ENCODE measurements at regions not wholly inside any gene's neighbourhood (a gene's known extent, or its start where the extent isn't known, plus 50 kb on each side); places are given as distances from the start of the nearest gene placed in this dataset.

DNA sequence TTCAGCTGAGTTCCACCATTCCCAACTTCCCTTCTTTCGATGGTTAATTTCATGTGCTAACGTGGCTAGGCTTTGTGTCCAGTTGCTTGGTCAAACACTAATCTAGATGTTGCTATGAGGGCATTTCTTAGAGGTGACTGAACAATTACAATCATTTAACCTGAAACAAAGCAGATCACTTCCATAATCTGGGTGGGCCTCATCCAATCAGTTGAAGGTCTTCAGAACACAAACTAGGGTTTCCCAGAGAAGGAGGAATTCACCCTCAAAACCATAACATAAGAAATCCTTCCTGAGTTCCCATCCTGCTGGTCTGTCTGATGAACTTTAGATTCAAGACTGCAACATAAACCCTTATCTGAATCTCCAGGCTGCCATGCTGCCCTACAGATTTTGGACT, 2381.7 kb downstream of the MAT2B start:
- no peaks in the 10 kb centered on the region for H3K79me1 ChIP-seq (ENCODE audit: low read length)
- H2AK5ac ChIP-seq (ENCODE audit: low read length) = no peak overlapping the region
- H3K27me3 ChIP-seq (ENCODE audit: insufficient read depth, low read length) = no peaks in the 10 kb centered on the region
- H3K9me3 ChIP-seq (ENCODE audit: insufficient read depth, low read depth, low read length) = no peaks in the 10 kb centered on the region
- no peak overlapping the region for H3K9ac ChIP-seq (ENCODE audit: low read length)
- H3K4me3 ChIP-seq (ENCODE audit: low read depth, low read length) = no peak overlapping the region
- no CpG with 5 or more reads among the region's 2 CpGs for WGBS (ENCODE audit: extremely low coverage, insufficient coverage, insufficient read length)
- DNase-seq = no peak
- H2AFZ ChIP-seq (ENCODE audit: insufficient read depth, low read length, poor library complexity) = no peak overlapping the region
- no peak overlapping the region for H3K27ac ChIP-seq (ENCODE audit: low read depth, low read length)
- no peak overlapping the region for H3K4ac ChIP-seq (ENCODE audit: low read depth, low read length)
- H2BK5ac ChIP-seq (ENCODE audit: low read depth, low read length, poor library complexity) = no peak overlapping the region
- H4K91ac ChIP-seq (ENCODE audit: low read depth, low read length) = no peak overlapping the region
- no peak overlapping the region for H2BK120ac ChIP-seq (ENCODE audit: insufficient read depth, low read length, poor library complexity)
- H3K14ac ChIP-seq (ENCODE audit: low read length) = no peak overlapping the region
- H3K36me3 ChIP-seq (ENCODE audit: control insufficient read depth in 1 of 2, insufficient read depth in 2 of 2, low read length in 2 of 2) = no peaks in the 10 kb centered on the region
- no peaks in the 10 kb centered on the region for H3K79me2 ChIP-seq (ENCODE audit: control insufficient read depth, insufficient read depth, low read length, poor library complexity)
- no peak overlapping the region for H3K18ac ChIP-seq (ENCODE audit: low read length)
- H3K4me1 ChIP-seq (ENCODE audit: control insufficient read depth in 1 of 2, insufficient read depth in 2 of 2, low read length in 2 of 2) = no peaks in the 10 kb centered on the region
- H4K8ac ChIP-seq (ENCODE audit: low read depth, low read length) = no peak overlapping the region
- H2BK12ac ChIP-seq (ENCODE audit: low read length) = no peak overlapping the region
- H3K4me2 ChIP-seq (ENCODE audit: low read length) = no peak overlapping the region
- H4K12ac ChIP-seq (ENCODE audit: low read depth, low read length) = no peak overlapping the region
- no peak overlapping the region for H3K23ac ChIP-seq (ENCODE audit: low read length)

DNA sequence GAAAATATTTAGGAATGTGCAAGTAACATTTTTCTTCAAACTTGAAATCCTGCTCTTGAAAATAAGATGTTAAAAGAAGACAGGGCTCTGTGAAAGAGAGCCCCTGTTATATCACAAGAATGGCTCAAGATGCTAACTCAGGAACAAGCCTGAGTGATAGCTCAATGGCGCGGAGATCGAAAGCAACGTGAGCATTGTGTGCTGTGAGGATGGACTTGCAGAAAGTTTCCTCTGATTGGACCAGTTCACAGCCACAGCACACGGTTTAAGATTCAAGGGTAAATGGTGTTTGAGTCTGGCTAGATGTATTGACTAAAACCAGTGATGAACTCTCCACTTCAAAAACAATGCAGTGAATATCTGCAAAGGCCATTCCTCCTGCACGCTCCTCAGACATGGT, 2387.0 kb downstream of the MAT2B start:
- Histone ChIP-seq H3K18ac (ENCODE audit: low read length) (no peak overlapping the region), H2BK12ac (ENCODE audit: low read length) (no peak overlapping the region), H3K14ac (ENCODE audit: low read length) (no peak overlapping the region), H4K91ac (ENCODE audit: low read depth, low read length) (no peak overlapping the region), H2BK5ac (ENCODE audit: low read depth, low read length, poor library complexity) (no peak overlapping the region), H4K12ac (ENCODE audit: low read depth, low read length) (no peak overlapping the region), H3K9ac (ENCODE audit: low read length) (no peak overlapping the region), H3K4me1 (ENCODE audit: control insufficient read depth in 1 of 2, insufficient read depth in 2 of 2, low read length in 2 of 2) (no peaks in the 10 kb centered on the region), H3K4me3 (ENCODE audit: low read depth, low read length) (no peak overlapping the region), H3K79me2 (ENCODE audit: control insufficient read depth, insufficient read depth, low read length, poor library complexity) (no peaks in the 10 kb centered on the region), H3K9me3 (ENCODE audit: insufficient read depth, low read depth, low read length) (no peaks in the 10 kb centered on the region), H3K23ac (ENCODE audit: low read length) (no peak overlapping the region), H3K79me1 (ENCODE audit: low read length) (no peaks in the 10 kb centered on the region), H4K8ac (ENCODE audit: low read depth, low read length) (no peak overlapping the region), H3K27me3 (ENCODE audit: insufficient read depth, low read length) (no peaks in the 10 kb centered on the region), H2AFZ (ENCODE audit: insufficient read depth, low read length, poor library complexity) (no peak overlapping the region), H2AK5ac (ENCODE audit: low read length) (no peak overlapping the region), H3K36me3 (ENCODE audit: control insufficient read depth in 1 of 2, insufficient read depth in 2 of 2, low read length in 2 of 2) (no peaks in the 10 kb centered on the region), H2BK120ac (ENCODE audit: insufficient read depth, low read length, poor library complexity) (no peak overlapping the region), H3K4ac (ENCODE audit: low read depth, low read length) (no peak overlapping the region), H3K27ac (ENCODE audit: low read depth, low read length) (no peak overlapping the region), H3K4me2 (ENCODE audit: low read length) (no peak overlapping the region)
- WGBS (ENCODE audit: extremely low coverage, insufficient coverage, insufficient read length) = no CpG with 5 or more reads among the region's 6 CpGs
- no peak for DNase-seq

DNA sequence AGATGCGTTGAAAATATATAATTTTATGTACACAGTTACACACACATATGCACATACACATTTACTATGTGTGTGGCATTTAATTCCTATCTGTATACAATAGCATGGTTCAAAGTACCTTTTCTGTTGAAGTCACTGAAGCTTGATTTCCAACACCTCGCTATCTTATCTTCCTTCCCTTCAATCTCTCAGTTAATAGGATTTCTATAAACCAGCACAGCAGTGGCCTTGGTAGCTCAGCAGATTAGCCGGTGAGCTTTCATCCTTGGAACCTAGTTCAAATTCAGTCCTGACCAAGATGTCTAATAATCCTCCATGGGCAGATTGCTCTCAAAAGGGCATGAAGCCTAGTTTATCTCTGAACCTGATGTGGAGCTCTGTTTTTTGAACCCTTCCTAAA, 2389.5 kb downstream of the MAT2B start:
- no peak overlapping the region for H4K91ac ChIP-seq (ENCODE audit: low read depth, low read length)
- no peaks in the 10 kb centered on the region for H3K79me2 ChIP-seq (ENCODE audit: control insufficient read depth, insufficient read depth, low read length, poor library complexity)
- no peak overlapping the region for H2BK5ac ChIP-seq (ENCODE audit: low read depth, low read length, poor library complexity)
- H3K9ac ChIP-seq (ENCODE audit: low read length) = no peak overlapping the region
- H3K4me3 ChIP-seq (ENCODE audit: low read depth, low read length) = no peak overlapping the region
- no peak overlapping the region for H3K4ac ChIP-seq (ENCODE audit: low read depth, low read length)
- H2BK12ac ChIP-seq (ENCODE audit: low read length) = no peak overlapping the region
- no peak overlapping the region for H3K23ac ChIP-seq (ENCODE audit: low read length)
- no peaks in the 10 kb centered on the region for H3K4me1 ChIP-seq (ENCODE audit: control insufficient read depth in 1 of 2, insufficient read depth in 2 of 2, low read length in 2 of 2)
- H3K9me3 ChIP-seq (ENCODE audit: insufficient read depth, low read depth, low read length) = peaks cover 1% of the 10 kb centered on the region
- no peak overlapping the region for H2AK5ac ChIP-seq (ENCODE audit: low read length)
- H2BK120ac ChIP-seq (ENCODE audit: insufficient read depth, low read length, poor library complexity) = no peak overlapping the region
- no peak overlapping the region for H4K8ac ChIP-seq (ENCODE audit: low read depth, low read length)
- no peak for DNase-seq
- no peak overlapping the region for H2AFZ ChIP-seq (ENCODE audit: insufficient read depth, low read length, poor library complexity)
- H3K4me2 ChIP-seq (ENCODE audit: low read length) = no peak overlapping the region
- H3K27me3 ChIP-seq (ENCODE audit: insufficient read depth, low read length) = no peaks in the 10 kb centered on the region
- no peak overlapping the region for H4K12ac ChIP-seq (ENCODE audit: low read depth, low read length)
- H3K18ac ChIP-seq (ENCODE audit: low read length) = no peak overlapping the region
- H3K27ac ChIP-seq (ENCODE audit: low read depth, low read length) = no peak overlapping the region
- WGBS (ENCODE audit: extremely low coverage, insufficient coverage, insufficient read length) = no CpG with 5 or more reads among the region's 3 CpGs
- no peaks in the 10 kb centered on the region for H3K79me1 ChIP-seq (ENCODE audit: low read length)
- no peaks in the 10 kb centered on the region for H3K36me3 ChIP-seq (ENCODE audit: control insufficient read depth in 1 of 2, insufficient read depth in 2 of 2, low read length in 2 of 2)
- H3K14ac ChIP-seq (ENCODE audit: low read length) = no peak overlapping the region

DNA sequence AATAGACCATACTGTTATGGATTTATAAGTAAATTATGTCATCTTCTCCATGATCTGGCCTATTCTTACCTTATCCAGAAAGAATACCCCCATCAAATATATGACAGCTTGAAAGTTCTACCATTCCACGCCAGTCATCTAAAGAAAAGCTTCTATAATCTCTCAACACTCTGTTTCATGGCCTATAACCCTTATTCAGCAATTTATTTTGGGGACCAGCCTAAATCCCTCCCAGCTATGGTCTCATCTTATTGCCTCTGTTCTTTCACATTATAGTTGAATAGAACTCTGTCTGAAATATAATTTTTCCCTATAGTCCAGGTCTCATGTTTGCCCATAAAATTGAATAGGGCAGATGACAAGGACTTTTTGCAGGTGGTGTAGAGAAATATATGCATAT, 2387.6 kb upstream of the WWC1 start:
- Histone ChIP-seq H3K4me3 (ENCODE audit: low read depth, low read length) (no peak overlapping the region), H4K91ac (ENCODE audit: low read depth, low read length) (no peak overlapping the region), H2BK12ac (ENCODE audit: low read length) (no peak overlapping the region), H3K79me1 (ENCODE audit: low read length) (no peaks in the 10 kb centered on the region), H3K4ac (ENCODE audit: low read depth, low read length) (no peak overlapping the region), H2BK120ac (ENCODE audit: insufficient read depth, low read length, poor library complexity) (no peak overlapping the region), H3K27ac (ENCODE audit: low read depth, low read length) (no peak overlapping the region), H3K4me2 (ENCODE audit: low read length) (no peak overlapping the region), H3K36me3 (ENCODE audit: control insufficient read depth in 1 of 2, insufficient read depth in 2 of 2, low read length in 2 of 2) (no peaks in the 10 kb centered on the region), H2AK5ac (ENCODE audit: low read length) (no peak overlapping the region), H3K23ac (ENCODE audit: low read length) (no peak overlapping the region), H3K9ac (ENCODE audit: low read length) (no peak overlapping the region), H3K27me3 (ENCODE audit: insufficient read depth, low read length) (no peaks in the 10 kb centered on the region), H3K18ac (ENCODE audit: low read length) (no peak overlapping the region), H2AFZ (ENCODE audit: insufficient read depth, low read length, poor library complexity) (no peak overlapping the region), H3K14ac (ENCODE audit: low read length) (no peak overlapping the region), H2BK5ac (ENCODE audit: low read depth, low read length, poor library complexity) (no peak overlapping the region), H4K12ac (ENCODE audit: low read depth, low read length) (no peak overlapping the region), H3K79me2 (ENCODE audit: control insufficient read depth, insufficient read depth, low read length, poor library complexity) (no peaks in the 10 kb centered on the region), H3K4me1 (ENCODE audit: control insufficient read depth in 1 of 2, insufficient read depth in 2 of 2, low read length in 2 of 2) (no peaks in the 10 kb centered on the region), H4K8ac (ENCODE audit: low read depth, low read length) (no peak overlapping the region), H3K9me3 (ENCODE audit: insufficient read depth, low read depth, low read length) (peaks cover 1% of the 10 kb centered on the region)
- DNase-seq = no peak
- WGBS (ENCODE audit: extremely low coverage, insufficient coverage, insufficient read length) = no CpG with 5 or more reads among the region's 1 CpG

DNA sequence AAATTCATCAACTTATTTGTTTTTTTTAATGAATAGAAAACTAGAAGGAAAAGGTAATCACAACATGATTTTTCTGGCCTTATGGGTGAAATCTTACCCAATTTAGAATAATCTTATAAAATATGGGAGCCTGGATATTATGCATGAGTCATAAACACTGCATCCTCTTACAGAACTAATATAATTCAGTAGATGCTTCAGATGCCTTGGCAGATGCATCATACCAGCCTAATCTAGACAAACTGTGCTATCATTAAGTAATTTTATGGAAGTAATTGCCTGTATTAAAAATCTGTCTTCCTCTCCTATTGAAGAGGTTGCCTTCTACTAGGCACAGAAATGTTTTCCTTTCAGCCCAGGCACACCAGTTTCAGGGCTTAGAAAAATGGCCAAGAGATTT, 2384.6 kb upstream of the WWC1 start:
- Histone ChIP-seq H3K27ac (ENCODE audit: low read depth, low read length) (no peak overlapping the region), H3K14ac (ENCODE audit: low read length) (no peak overlapping the region), H2BK12ac (ENCODE audit: low read length) (no peak overlapping the region), H4K12ac (ENCODE audit: low read depth, low read length) (no peak overlapping the region), H3K4me1 (ENCODE audit: control insufficient read depth in 1 of 2, insufficient read depth in 2 of 2, low read length in 2 of 2) (no peaks in the 10 kb centered on the region), H3K4ac (ENCODE audit: low read depth, low read length) (no peak overlapping the region), H4K8ac (ENCODE audit: low read depth, low read length) (no peak overlapping the region), H2BK120ac (ENCODE audit: insufficient read depth, low read length, poor library complexity) (no peak overlapping the region), H2BK5ac (ENCODE audit: low read depth, low read length, poor library complexity) (no peak overlapping the region), H3K9ac (ENCODE audit: low read length) (no peak overlapping the region), H3K4me2 (ENCODE audit: low read length) (no peak overlapping the region), H3K79me1 (ENCODE audit: low read length) (no peaks in the 10 kb centered on the region), H2AK5ac (ENCODE audit: low read length) (no peak overlapping the region), H3K36me3 (ENCODE audit: control insufficient read depth in 1 of 2, insufficient read depth in 2 of 2, low read length in 2 of 2) (no peaks in the 10 kb centered on the region), H3K18ac (ENCODE audit: low read length) (no peak overlapping the region), H3K4me3 (ENCODE audit: low read depth, low read length) (no peak overlapping the region), H3K79me2 (ENCODE audit: control insufficient read depth, insufficient read depth, low read length, poor library complexity) (no peaks in the 10 kb centered on the region), H3K23ac (ENCODE audit: low read length) (no peak overlapping the region), H2AFZ (ENCODE audit: insufficient read depth, low read length, poor library complexity) (no peak overlapping the region), H3K9me3 (ENCODE audit: insufficient read depth, low read depth, low read length) (no peaks in the 10 kb centered on the region), H3K27me3 (ENCODE audit: insufficient read depth, low read length) (no peaks in the 10 kb centered on the region), H4K91ac (ENCODE audit: low read depth, low read length) (no peak overlapping the region)
- DNase-seq = no peak

Measured in trophoblast cell (in vitro differentiated cells and primary cell).